ENCODE measurements at regions not wholly inside any gene's neighbourhood (a gene's known extent, or its start where the extent isn't known, plus 50 kb on each side); places are given as distances from the start of the nearest gene placed in this dataset.

GRCh38 chr3:82240322-82240721 is 478.9 kb upstream of the GBE1 start:
- Histone ChIP-seq H3K36me3 (ENCODE audit: insufficient read depth, low read depth, low read length) (no peaks in the 10 kb centered on the region), H3K4me3 (ENCODE audit: low read length) (no peak overlapping the region), H3K27me3 (ENCODE audit: insufficient read depth, low read length) (no peaks in the 10 kb centered on the region), H3K27ac (ENCODE audit: low read length) (no peak overlapping the region), H3K9me3 (ENCODE audit: insufficient read depth, low read depth, low read length) (no peaks in the 10 kb centered on the region), H3K4me1 (ENCODE audit: insufficient read depth, low read length) (no peaks in the 10 kb centered on the region), H3K9ac (ENCODE audit: low read depth, low read length) (no peak overlapping the region)

DNA sequence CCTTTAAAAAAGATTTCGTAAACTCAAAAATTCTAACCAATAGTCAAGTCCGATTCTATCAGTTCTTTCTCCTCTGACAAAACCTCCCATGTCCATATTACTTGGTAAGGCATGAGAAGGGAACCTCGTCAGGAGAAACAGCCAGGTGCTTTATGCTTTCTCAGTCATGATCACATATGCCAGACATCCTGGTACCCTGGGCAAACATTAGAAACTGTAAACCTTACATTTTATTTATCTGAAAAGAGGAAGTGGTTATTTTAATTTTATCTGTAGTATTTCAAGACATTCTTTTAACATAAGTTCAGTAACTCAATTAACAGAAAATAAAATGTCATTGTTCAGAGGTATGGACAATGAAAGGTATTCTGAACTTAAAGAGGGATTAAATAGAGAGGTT is 474.8 kb upstream of the GBE1 start:
- no peak overlapping the region for H3K4me3 ChIP-seq (ENCODE audit: low read length)
- H3K27me3 ChIP-seq (ENCODE audit: insufficient read depth, low read length), result no peaks in the 10 kb centered on the region
- no peaks in the 10 kb centered on the region for H3K36me3 ChIP-seq (ENCODE audit: insufficient read depth, low read depth, low read length)
- H3K9me3 ChIP-seq (ENCODE audit: insufficient read depth, low read depth, low read length), result no peaks in the 10 kb centered on the region
- H3K27ac ChIP-seq (ENCODE audit: low read length), result no peak overlapping the region
- H3K9ac ChIP-seq (ENCODE audit: low read depth, low read length), result no peak overlapping the region
- no peaks in the 10 kb centered on the region for H3K4me1 ChIP-seq (ENCODE audit: insufficient read depth, low read length)

GRCh38 chr3:82229397-82229796 is 468.0 kb upstream of the GBE1 start:
- Histone ChIP-seq H3K9me3 (ENCODE audit: insufficient read depth, low read depth, low read length) (no peaks in the 10 kb centered on the region), H3K27ac (ENCODE audit: low read length) (no peak overlapping the region), H3K27me3 (ENCODE audit: insufficient read depth, low read length) (no peaks in the 10 kb centered on the region), H3K4me1 (ENCODE audit: insufficient read depth, low read length) (no peaks in the 10 kb centered on the region), H3K9ac (ENCODE audit: low read depth, low read length) (no peak overlapping the region), H3K36me3 (ENCODE audit: insufficient read depth, low read depth, low read length) (no peaks in the 10 kb centered on the region), H3K4me3 (ENCODE audit: low read length) (no peak overlapping the region)

DNA sequence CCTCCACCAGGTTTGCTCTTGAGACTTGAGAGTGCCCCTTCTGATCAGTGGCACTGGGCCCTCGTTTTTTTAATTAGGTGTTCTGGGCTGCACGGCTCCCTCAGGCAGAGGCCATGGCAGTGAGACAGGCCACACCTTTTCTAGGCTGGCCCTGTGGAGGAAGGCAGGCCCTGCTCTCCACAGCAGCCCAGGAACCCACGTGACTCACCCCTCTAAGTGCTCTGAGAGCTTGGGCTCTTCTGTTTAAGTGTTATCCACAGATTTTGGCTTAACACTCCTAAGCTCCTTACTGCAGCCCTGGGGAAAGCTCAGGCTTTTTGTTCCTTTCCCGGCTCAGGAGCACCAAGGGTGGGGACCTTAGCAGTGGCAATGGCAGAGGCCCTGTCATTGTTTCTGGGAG is 463.2 kb upstream of the GBE1 start:
- Histone ChIP-seq H3K9ac (ENCODE audit: low read depth, low read length) (no peak overlapping the region), H3K27me3 (ENCODE audit: insufficient read depth, low read length) (no peaks in the 10 kb centered on the region), H3K9me3 (ENCODE audit: insufficient read depth, low read depth, low read length) (no peaks in the 10 kb centered on the region), H3K27ac (ENCODE audit: low read length) (no peak overlapping the region), H3K4me1 (ENCODE audit: insufficient read depth, low read length) (no peaks in the 10 kb centered on the region), H3K4me3 (ENCODE audit: low read length) (no peak overlapping the region), H3K36me3 (ENCODE audit: insufficient read depth, low read depth, low read length) (no peaks in the 10 kb centered on the region)

GRCh38 chr3:82222401-82222800 is 461.0 kb upstream of the GBE1 start:
- H3K4me1 ChIP-seq (ENCODE audit: insufficient read depth, low read length), result no peaks in the 10 kb centered on the region
- no peaks in the 10 kb centered on the region for H3K27me3 ChIP-seq (ENCODE audit: insufficient read depth, low read length)
- no peaks in the 10 kb centered on the region for H3K36me3 ChIP-seq (ENCODE audit: insufficient read depth, low read depth, low read length)
- no peaks in the 10 kb centered on the region for H3K9me3 ChIP-seq (ENCODE audit: insufficient read depth, low read depth, low read length)
- H3K27ac ChIP-seq (ENCODE audit: low read length), result no peak overlapping the region
- no peak overlapping the region for H3K9ac ChIP-seq (ENCODE audit: low read depth, low read length)
- no peak overlapping the region for H3K4me3 ChIP-seq (ENCODE audit: low read length)

GRCh38 chr3:82217571-82217970 is 456.1 kb upstream of the GBE1 start:
- Histone ChIP-seq H3K4me3 (ENCODE audit: low read length) (no peak overlapping the region), H3K27me3 (ENCODE audit: insufficient read depth, low read length) (no peaks in the 10 kb centered on the region), H3K9me3 (ENCODE audit: insufficient read depth, low read depth, low read length) (no peaks in the 10 kb centered on the region), H3K9ac (ENCODE audit: low read depth, low read length) (no peak overlapping the region), H3K36me3 (ENCODE audit: insufficient read depth, low read depth, low read length) (no peaks in the 10 kb centered on the region), H3K4me1 (ENCODE audit: insufficient read depth, low read length) (no peaks in the 10 kb centered on the region), H3K27ac (ENCODE audit: low read length) (no peak overlapping the region)

GRCh38 chr3:82208002-82208710 is 446.7 kb upstream of the GBE1 start:
- Histone ChIP-seq H3K4me1 (ENCODE audit: insufficient read depth, low read length) (no peaks in the 10 kb centered on the region), H3K27ac (ENCODE audit: low read length) (no peak overlapping the region), H3K36me3 (ENCODE audit: insufficient read depth, low read depth, low read length) (no peaks in the 10 kb centered on the region), H3K9me3 (ENCODE audit: insufficient read depth, low read depth, low read length) (no peaks in the 10 kb centered on the region), H3K27me3 (ENCODE audit: insufficient read depth, low read length) (no peaks in the 10 kb centered on the region), H3K4me3 (ENCODE audit: low read length) (no peak overlapping the region), H3K9ac (ENCODE audit: low read depth, low read length) (no peak overlapping the region)

- no peaks in the 10 kb centered on the region for H3K36me3 ChIP-seq (ENCODE audit: insufficient read depth, low read depth, low read length)
- H3K9me3 ChIP-seq (ENCODE audit: insufficient read depth, low read depth, low read length), result no peaks in the 10 kb centered on the region
- no peak overlapping the region for H3K4me3 ChIP-seq (ENCODE audit: low read length)
- H3K27ac ChIP-seq (ENCODE audit: low read length), result no peak overlapping the region
- H3K9ac ChIP-seq (ENCODE audit: low read depth, low read length), result no peak overlapping the region
- H3K27me3 ChIP-seq (ENCODE audit: insufficient read depth, low read length), result no peaks in the 10 kb centered on the region
- no peaks in the 10 kb centered on the region for H3K4me1 ChIP-seq (ENCODE audit: insufficient read depth, low read length)
These were observed 440.8 kb upstream of the GBE1 start for GRCh38 chr3:82202269-82202668.

DNA sequence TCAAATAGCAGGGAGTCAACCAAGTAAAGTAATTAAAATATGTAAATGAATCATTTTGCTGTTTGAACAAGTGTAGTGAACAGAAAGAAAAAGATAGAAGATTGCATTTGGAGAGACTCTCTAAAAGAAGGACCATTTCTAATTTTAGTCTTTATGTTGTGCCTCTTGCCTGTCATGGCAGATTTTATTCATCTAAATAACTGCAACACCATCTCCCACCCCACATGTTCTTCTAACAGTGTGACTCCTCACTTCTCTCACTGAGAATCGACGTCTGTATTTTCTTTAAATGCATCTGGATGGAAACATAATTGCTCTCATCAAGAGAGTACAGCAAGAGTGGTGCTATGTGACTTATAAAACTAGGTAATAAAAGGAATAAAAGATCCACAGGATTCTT is 439.9 kb upstream of the GBE1 start:
- H3K27me3 ChIP-seq (ENCODE audit: insufficient read depth, low read length), result no peaks in the 10 kb centered on the region
- no peak overlapping the region for H3K4me3 ChIP-seq (ENCODE audit: low read length)
- no peak overlapping the region for H3K27ac ChIP-seq (ENCODE audit: low read length)
- no peaks in the 10 kb centered on the region for H3K36me3 ChIP-seq (ENCODE audit: insufficient read depth, low read depth, low read length)
- no peak overlapping the region for H3K9ac ChIP-seq (ENCODE audit: low read depth, low read length)
- H3K9me3 ChIP-seq (ENCODE audit: insufficient read depth, low read depth, low read length), result no peaks in the 10 kb centered on the region
- no peaks in the 10 kb centered on the region for H3K4me1 ChIP-seq (ENCODE audit: insufficient read depth, low read length)

- Histone ChIP-seq H3K27me3 (ENCODE audit: insufficient read depth, low read length) (no peaks in the 10 kb centered on the region), H3K9me3 (ENCODE audit: insufficient read depth, low read depth, low read length) (no peaks in the 10 kb centered on the region), H3K4me3 (ENCODE audit: low read length) (no peak overlapping the region), H3K27ac (ENCODE audit: low read length) (no peak overlapping the region), H3K4me1 (ENCODE audit: insufficient read depth, low read length) (no peaks in the 10 kb centered on the region), H3K9ac (ENCODE audit: low read depth, low read length) (no peak overlapping the region), H3K36me3 (ENCODE audit: insufficient read depth, low read depth, low read length) (no peaks in the 10 kb centered on the region)
These were observed 436.6 kb upstream of the GBE1 start for GRCh38 chr3:82198009-82198408.

- H3K9me3 ChIP-seq (ENCODE audit: insufficient read depth, low read depth, low read length), result no peaks in the 10 kb centered on the region
- no peak overlapping the region for H3K4me3 ChIP-seq (ENCODE audit: low read length)
- H3K36me3 ChIP-seq (ENCODE audit: insufficient read depth, low read depth, low read length), result no peaks in the 10 kb centered on the region
- no peaks in the 10 kb centered on the region for H3K27me3 ChIP-seq (ENCODE audit: insufficient read depth, low read length)
- H3K9ac ChIP-seq (ENCODE audit: low read depth, low read length), result no peak overlapping the region
- H3K27ac ChIP-seq (ENCODE audit: low read length), result no peak overlapping the region
- no peaks in the 10 kb centered on the region for H3K4me1 ChIP-seq (ENCODE audit: insufficient read depth, low read length)
These were observed 435.2 kb upstream of the GBE1 start for GRCh38 chr3:82196645-82197044.

DNA sequence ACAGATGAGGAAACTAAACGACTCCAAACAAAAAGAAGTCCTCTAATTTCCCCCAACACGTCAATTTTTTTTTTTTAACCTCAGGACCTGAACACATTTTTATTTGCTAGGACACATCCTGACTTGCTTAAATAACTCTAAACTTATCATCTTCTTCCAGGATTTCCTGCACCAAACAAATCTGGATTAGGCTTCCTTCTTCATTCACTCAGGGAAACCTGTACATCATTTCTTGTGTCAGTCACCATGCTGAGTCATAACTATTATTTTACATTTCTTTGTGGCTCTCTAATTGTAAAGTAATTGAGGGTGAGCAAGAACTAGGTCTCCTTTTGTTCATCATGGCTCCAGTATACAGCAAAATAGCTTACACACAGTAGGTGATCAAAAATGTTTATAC is 433.4 kb upstream of the GBE1 start:
- Histone ChIP-seq H3K9me3 (ENCODE audit: insufficient read depth, low read depth, low read length) (no peaks in the 10 kb centered on the region), H3K36me3 (ENCODE audit: insufficient read depth, low read depth, low read length) (no peaks in the 10 kb centered on the region), H3K27me3 (ENCODE audit: insufficient read depth, low read length) (no peaks in the 10 kb centered on the region), H3K9ac (ENCODE audit: low read depth, low read length) (no peak overlapping the region), H3K27ac (ENCODE audit: low read length) (no peak overlapping the region), H3K4me1 (ENCODE audit: insufficient read depth, low read length) (no peaks in the 10 kb centered on the region), H3K4me3 (ENCODE audit: low read length) (no peak overlapping the region)
